RPMI7951 (cell line): ENCODE measurements at regions not wholly inside any gene's neighbourhood (a gene's known extent, or its start where the extent isn't known, plus 50 kb on each side); places are given as distances from the start of the nearest gene placed in this dataset.

Experiments
- DNase-seq: peaks from one replicate; pipeline ENCODE4 v3.0.0-alpha.2; 2012; ENCODE audit warnings: low read depth

DNA sequence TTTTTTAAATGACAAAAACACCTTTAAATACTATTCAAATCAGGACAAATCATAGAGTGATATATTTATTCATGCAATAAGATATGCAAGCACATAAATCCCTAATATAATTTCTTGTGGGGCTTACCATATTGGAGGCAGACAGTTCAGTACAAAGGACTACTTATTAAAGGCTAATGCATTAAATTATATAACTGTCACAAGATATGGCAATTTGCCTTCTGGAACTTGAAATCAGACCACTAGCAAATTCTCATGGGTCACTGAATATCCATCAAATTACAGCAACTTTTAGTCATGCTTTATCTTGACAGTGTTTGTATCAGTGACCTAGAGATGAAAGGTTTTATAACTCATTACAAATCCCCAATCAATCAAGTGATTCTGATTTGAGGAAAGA, 54.1 kb upstream of the NCAM2 start:
- DNase-seq = no peak

DNA sequence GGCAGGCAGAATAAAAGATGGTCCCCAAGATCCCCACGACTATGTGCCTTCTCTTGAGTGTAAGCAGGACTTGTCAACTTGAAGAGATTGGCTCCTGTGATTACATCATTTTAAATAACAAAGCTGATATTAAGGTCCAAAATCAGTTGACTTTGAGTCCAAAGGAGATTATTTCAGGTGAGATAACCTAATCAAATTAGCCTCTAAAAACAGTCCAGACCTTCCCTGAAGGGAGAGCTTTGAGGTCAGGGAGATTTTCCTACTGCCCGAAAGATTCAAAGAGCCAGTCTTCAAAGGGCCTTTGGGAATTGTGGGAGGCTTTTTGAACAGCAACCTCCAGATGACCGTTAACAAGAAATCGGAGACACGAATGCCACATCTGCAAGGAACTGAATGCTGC, 51.5 kb upstream of the NCAM2 start:
- no peak for DNase-seq
